ENCODE measurements at regions not wholly inside any gene's neighbourhood (a gene's known extent, or its start where the extent isn't known, plus 50 kb on each side); places are given as distances from the start of the nearest gene placed in this dataset.

DNA sequence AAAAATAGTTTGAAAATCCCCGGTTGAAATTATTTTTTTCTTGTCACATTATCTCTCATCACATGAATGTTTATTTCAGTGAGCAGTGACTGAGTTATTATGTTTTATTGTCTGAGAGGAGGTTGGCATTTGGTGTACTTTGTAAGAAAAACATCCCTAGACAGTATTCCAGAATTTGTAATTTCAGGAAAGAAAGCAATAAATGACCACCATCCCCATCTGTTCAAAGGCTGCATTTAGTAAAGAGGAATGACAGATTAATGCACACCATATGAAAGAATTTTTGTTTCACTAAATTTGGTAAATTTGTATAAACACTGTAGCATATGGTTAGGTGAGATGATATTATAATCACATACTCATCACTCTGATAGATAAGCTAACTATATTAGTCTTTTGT, 57.1 kb upstream of the FUT9 start:
- H3K56ac ChIP-seq (ENCODE audit: insufficient read length, low read depth, low read length) = no peak overlapping the region
- H3K4me1 Mint-ChIP-seq = peaks cover 0 to 3% of the 10 kb centered on the region in 2 experiments; a peak in 2 of 4 replicates
- TF ChIP-seq, protein P1, sequence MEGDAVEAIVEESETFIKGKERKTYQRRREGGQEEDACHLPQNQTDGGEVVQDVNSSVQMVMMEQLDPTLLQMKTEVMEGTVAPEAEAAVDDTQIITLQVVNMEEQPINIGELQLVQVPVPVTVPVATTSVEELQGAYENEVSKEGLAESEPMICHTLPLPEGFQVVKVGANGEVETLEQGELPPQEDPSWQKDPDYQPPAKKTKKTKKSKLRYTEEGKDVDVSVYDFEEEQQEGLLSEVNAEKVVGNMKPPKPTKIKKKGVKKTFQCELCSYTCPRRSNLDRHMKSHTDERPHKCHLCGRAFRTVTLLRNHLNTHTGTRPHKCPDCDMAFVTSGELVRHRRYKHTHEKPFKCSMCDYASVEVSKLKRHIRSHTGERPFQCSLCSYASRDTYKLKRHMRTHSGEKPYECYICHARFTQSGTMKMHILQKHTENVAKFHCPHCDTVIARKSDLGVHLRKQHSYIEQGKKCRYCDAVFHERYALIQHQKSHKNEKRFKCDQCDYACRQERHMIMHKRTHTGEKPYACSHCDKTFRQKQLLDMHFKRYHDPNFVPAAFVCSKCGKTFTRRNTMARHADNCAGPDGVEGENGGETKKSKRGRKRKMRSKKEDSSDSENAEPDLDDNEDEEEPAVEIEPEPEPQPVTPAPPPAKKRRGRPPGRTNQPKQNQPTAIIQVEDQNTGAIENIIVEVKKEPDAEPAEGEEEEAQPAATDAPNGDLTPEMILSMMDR (conservative IDR thresholded peaks at IDR 0.05) = no peak
- no peak overlapping the region for H3K4me2 ChIP-seq (ENCODE audit: insufficient read depth, insufficient read length, low read length)
- H2BK20ac ChIP-seq (ENCODE audit: low read depth, low read length, poor library complexity, severe bottlenecking) = no peak overlapping the region
- no peaks in the 10 kb centered on the region for H3K27me3 ChIP-seq (ENCODE audit: insufficient read depth, low read length)
- no peaks in the 10 kb centered on the region for H3K79me2 ChIP-seq (ENCODE audit: insufficient read depth, low read length)
- no peak overlapping the region for H3T11ph ChIP-seq (ENCODE audit: low read length)
- H3K14ac ChIP-seq (ENCODE audit: insufficient read depth, low read length) = no peak overlapping the region
- no peak overlapping the region for H3K18ac ChIP-seq (ENCODE audit: insufficient read length, low read depth, low read length)
- WGBS (ENCODE audit: extremely low coverage, insufficient read length, low lambda C conversion rate) = no CpG with 5 or more reads among the region's 1 CpG
- no peak overlapping the region for H4K5ac ChIP-seq (ENCODE audit: insufficient read length, low read depth, low read length)
- no peaks in the 10 kb centered on the region for H3K79me1 ChIP-seq (ENCODE audit: insufficient read depth, low read depth, low read length, poor library complexity, severe bottlenecking)
- no peaks in the 10 kb centered on the region for H3K23me2 ChIP-seq (ENCODE audit: insufficient read length, low read depth, low read length, poor library complexity, severe bottlenecking)
- H2AFZ ChIP-seq (ENCODE audit: low read length) = no peak overlapping the region
- no peak overlapping the region for H3K23ac ChIP-seq (ENCODE audit: insufficient read length, low read depth, low read length)
- H3K9me3 ChIP-seq (ENCODE audit: control insufficient read depth, low read depth, low read length) = no peaks in the 10 kb centered on the region
- H3K27ac ChIP-seq (ENCODE audit: insufficient read length, low read depth, low read length) = no peak overlapping the region
- DNase-seq = no peak
- no peaks in the 10 kb centered on the region for H4K20me1 ChIP-seq (ENCODE audit: control insufficient read depth, insufficient read depth, insufficient read length)
- H3K9me3 Mint-ChIP-seq = no peaks in the 10 kb centered on the region
- H2BK12ac ChIP-seq (ENCODE audit: insufficient read length, low read depth, low read length) = no peak overlapping the region
- H3K4ac ChIP-seq (ENCODE audit: low read depth, low read length) = no peak overlapping the region
- no peak overlapping the region for H3K27ac Mint-ChIP-seq
- H3K27me3 Mint-ChIP-seq (ENCODE audit: low read depth) = no peaks in the 10 kb centered on the region
- no peak overlapping the region for H2BK120ac ChIP-seq (ENCODE audit: low read depth, low read length, poor library complexity, severe bottlenecking)
- H3K36me3 Mint-ChIP-seq (ENCODE audit: insufficient read depth in 1 of 3, low read depth in 3 of 3) = no peaks in the 10 kb centered on the region
- no peak overlapping the region for H2BK15ac ChIP-seq (ENCODE audit: low read depth, low read length)
- H3K4me1 ChIP-seq (ENCODE audit: insufficient read depth, low read length) = no peaks in the 10 kb centered on the region
- no peak overlapping the region for H2BK5ac ChIP-seq (ENCODE audit: insufficient read length, low read length)
- no peak overlapping the region for H2AK5ac ChIP-seq (ENCODE audit: insufficient read length, low read length)
- H4K8ac ChIP-seq (replicated peaks; ENCODE audit: insufficient read length, low read depth, low read length) = no peak overlapping the region
- H4K91ac ChIP-seq (ENCODE audit: insufficient read length, low read depth, low read length) = no peak overlapping the region
- H3K9ac ChIP-seq (ENCODE audit: extremely low read depth, insufficient read length, low read length) = no peak overlapping the region
- H3K4me3 Mint-ChIP-seq = no peak overlapping the region
